Mesendoderm (in vitro differentiated cells): ENCODE measurements at regions not wholly inside any gene's neighbourhood (a gene's known extent, or its start where the extent isn't known, plus 50 kb on each side); places are given as distances from the start of the nearest gene placed in this dataset.
"Not testable (repeated sequence)": the region's sequence is repeated elsewhere in the genome, so short reads cannot be mapped to it uniquely, and the experiment has no call there.

Experiments used
- DNase-seq: peaks from one replicate; pipeline ENCODE4 v3.0.0; 2013
- H2AK5ac ChIP-seq: 2 replicates; pipeline ENCODE4 v1.6.1; 2013; ENCODE audit warnings: low read length, inconsistent platforms
- H2BK120ac ChIP-seq: 2 replicates; pipeline ENCODE4 v1.6.1; 2013; ENCODE audit warnings: low read depth, mild to moderate bottlenecking, low read length, moderate library complexity, mixed read lengths
- H2BK15ac ChIP-seq: replicated peaks from 2 replicates; pipeline ENCODE4 v1.6.1; 2013; ENCODE audit warnings: low read depth, mild to moderate bottlenecking, moderate library complexity
- H2BK5ac ChIP-seq: 2 replicates; pipeline ENCODE4 v1.6.1; 2013; ENCODE audit warnings: low read length, inconsistent platforms
- H3K18ac ChIP-seq: 2 replicates; pipeline ENCODE4 v1.6.1; 2013; ENCODE audit warnings: mild to moderate bottlenecking, low read length, mixed read lengths
- H3K23ac ChIP-seq: one replicate; pipeline ENCODE4 v1.6.1; 2013; ENCODE audit warnings: low read length
- H3K27ac ChIP-seq: 2 replicates; pipeline ENCODE4 v1.5.1; 2013; ENCODE audit warnings: low read depth, mild to moderate bottlenecking, inconsistent platforms, low read length, moderate library complexity
- H3K27me3 ChIP-seq: 2 replicates; pipeline ENCODE4 v1.6.1; 2013; ENCODE audit warnings: low read length, control low read depth, mild to moderate bottlenecking, inconsistent platforms; ENCODE audit not compliant: insufficient read depth, poor library complexity
- H3K36me3 ChIP-seq: 2 replicates; pipeline ENCODE4 v1.6.1; 2013; ENCODE audit warnings: low read length, inconsistent platforms; ENCODE audit not compliant: control insufficient read depth, insufficient read depth
- H3K4ac ChIP-seq: one replicate; pipeline ENCODE4 v1.6.1; 2013; ENCODE audit warnings: low read depth, mild to moderate bottlenecking, low read length, moderate library complexity
- H3K4me1 ChIP-seq: 2 replicates; pipeline ENCODE4 v1.6.1; 2013; ENCODE audit warnings: low read depth, low read length, inconsistent platforms; ENCODE audit not compliant: control insufficient read depth
- H3K4me2 ChIP-seq: 2 replicates; pipeline ENCODE4 v1.6.1; 2013; ENCODE audit warnings: low read length
- H3K4me3 ChIP-seq: 2 replicates; pipeline ENCODE4 v1.5.1; 2013; ENCODE audit warnings: mild to moderate bottlenecking, low read length
- H3K56ac ChIP-seq: one replicate; pipeline ENCODE4 v1.6.1; 2013; ENCODE audit warnings: low read length
- H3K79me1 ChIP-seq: 2 replicates; pipeline ENCODE4 v1.6.1; 2013; ENCODE audit warnings: low read length, inconsistent platforms
- H3K79me2 ChIP-seq: 2 replicates; pipeline ENCODE4 v1.6.1; 2013; ENCODE audit warnings: mild to moderate bottlenecking, low read length; ENCODE audit not compliant: control insufficient read depth, insufficient read depth
- H3K9ac ChIP-seq: 2 replicates; pipeline ENCODE4 v1.6.1; 2013; ENCODE audit warnings: low read length, inconsistent platforms
- H4K5ac ChIP-seq: one replicate; pipeline ENCODE4 v1.6.1; 2013; ENCODE audit warnings: low read length
- H4K8ac ChIP-seq: one replicate; pipeline ENCODE4 v1.6.1; 2013; ENCODE audit warnings: low read depth, mild to moderate bottlenecking, control low read depth, low read length, moderate library complexity
- WGBS: extraction: QIAGEN DNeasy Blood & Tissue Kit; methylation state at CpG from one replicate; pipeline ENCODE4 v1.1.7; 2013; ENCODE audit warnings: low lambda C conversion rate, missing lambda C conversion rate; ENCODE audit not compliant: insufficient coverage; ENCODE audit errors: extremely low coverage; 5-methylcytosine and 5-hydroxymethylcytosine counted together

DNA sequence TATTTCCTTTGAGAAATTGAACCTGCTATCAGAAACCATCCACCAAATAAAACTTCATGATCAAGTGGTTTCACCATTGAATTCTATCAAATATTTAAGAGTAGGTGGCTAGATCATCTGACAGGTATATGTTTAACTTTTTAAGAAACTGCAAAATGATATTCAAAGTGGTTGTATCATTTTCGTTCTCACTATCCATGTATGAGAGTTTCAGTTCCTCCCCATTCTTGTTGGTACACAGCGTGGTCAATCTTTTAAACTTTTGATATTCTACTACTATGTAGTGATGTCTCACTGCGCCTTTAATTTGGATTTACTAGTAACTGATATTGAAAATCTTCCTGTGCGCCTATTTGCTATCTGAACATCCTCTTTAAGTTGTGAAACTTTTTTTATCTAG is 163.7 kb downstream of the CYB561 start:
- Histone ChIP-seq H2BK5ac (no peak overlapping the region), H3K4me2 (no peak overlapping the region), H3K27me3 (no peaks in the 10 kb centered on the region), H4K5ac (no peak overlapping the region), H2BK120ac (no peak overlapping the region), H3K9ac (no peak overlapping the region), H3K4ac (no peak overlapping the region), H3K56ac (no peak overlapping the region), H3K4me1 (no peaks in the 10 kb centered on the region), H3K79me2 (no peaks in the 10 kb centered on the region), H2AK5ac (no peak overlapping the region), H3K36me3 (no peaks in the 10 kb centered on the region), H3K79me1 (no peaks in the 10 kb centered on the region), H3K27ac (no peak overlapping the region), H2BK15ac (no peak overlapping the region), H3K23ac (no peak overlapping the region), H3K18ac (no peak overlapping the region), H4K8ac (no peak overlapping the region), H3K4me3 (no peak overlapping the region)
- no peak for DNase-seq
- WGBS: no CpG with 5 or more reads among the region's 4 CpGs

DNA sequence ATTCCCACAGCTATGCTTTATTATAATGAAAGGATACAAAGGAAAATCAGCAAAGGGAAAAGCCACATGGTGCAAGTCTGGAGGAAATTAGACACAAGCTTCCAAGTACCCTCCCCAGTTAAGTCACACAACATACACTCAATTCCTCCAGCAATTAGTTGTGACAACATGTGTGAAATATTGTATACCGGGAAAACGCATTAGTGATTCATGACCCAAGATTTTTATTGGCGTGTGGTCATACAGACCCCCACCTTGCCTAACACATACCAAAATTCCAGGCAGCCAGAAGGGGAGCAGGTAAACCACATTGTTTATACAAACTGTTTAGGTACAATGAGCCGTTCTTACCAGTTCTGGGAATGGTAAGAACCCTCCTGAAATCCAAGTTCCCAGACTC is 160.6 kb downstream of the CYB561 start:
- no peak overlapping the region for H3K23ac ChIP-seq
- no peak overlapping the region for H2BK120ac ChIP-seq
- DNase-seq: no peak
- H3K79me2 ChIP-seq: no peaks in the 10 kb centered on the region
- H3K79me1 ChIP-seq: no peaks in the 10 kb centered on the region
- no peak overlapping the region for H3K9ac ChIP-seq
- H3K56ac ChIP-seq: no peak overlapping the region
- no peak overlapping the region for H3K27ac ChIP-seq
- H2BK15ac ChIP-seq: no peak overlapping the region
- no CpG with 5 or more reads among the region's 4 CpGs for WGBS
- H4K5ac ChIP-seq: no peak overlapping the region
- H3K18ac ChIP-seq: no peak overlapping the region
- H3K4me3 ChIP-seq: no peak overlapping the region
- no peak overlapping the region for H3K4me2 ChIP-seq
- no peak overlapping the region for H2AK5ac ChIP-seq
- no peak overlapping the region for H4K8ac ChIP-seq
- no peaks in the 10 kb centered on the region for H3K27me3 ChIP-seq
- no peaks in the 10 kb centered on the region for H3K36me3 ChIP-seq
- no peak overlapping the region for H2BK5ac ChIP-seq
- H3K4ac ChIP-seq: no peak overlapping the region
- no peaks in the 10 kb centered on the region for H3K4me1 ChIP-seq

DNA sequence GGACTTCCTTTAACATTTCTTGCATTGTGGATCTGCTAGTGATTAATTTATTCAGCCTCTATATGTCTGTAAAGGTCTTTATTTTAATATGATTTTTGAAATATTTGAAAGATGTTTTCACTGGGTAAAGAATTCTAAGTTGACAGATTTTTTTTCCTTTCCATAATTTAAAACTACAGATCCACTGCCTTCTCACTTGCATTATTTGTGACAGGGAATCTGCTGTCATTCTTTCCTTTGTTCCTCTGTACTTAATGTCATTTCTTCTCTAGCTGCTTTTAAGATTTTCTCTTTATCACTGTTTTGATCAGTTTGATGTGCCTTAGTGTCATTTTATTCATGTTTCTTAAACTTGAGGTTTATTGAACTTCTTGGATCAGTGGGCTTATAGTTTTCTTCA is 159.9 kb downstream of the CYB561 start:
- no peak overlapping the region for H3K18ac ChIP-seq
- H2BK5ac ChIP-seq: no peak overlapping the region
- H3K23ac ChIP-seq: no peak overlapping the region
- H3K4me3 ChIP-seq: no peak overlapping the region
- H2AK5ac ChIP-seq: no peak overlapping the region
- H3K79me2 ChIP-seq: no peaks in the 10 kb centered on the region
- no peaks in the 10 kb centered on the region for H3K4me1 ChIP-seq
- H2BK120ac ChIP-seq: no peak overlapping the region
- H4K8ac ChIP-seq: no peak overlapping the region
- no peak overlapping the region for H3K9ac ChIP-seq
- H3K4me2 ChIP-seq: no peak overlapping the region
- H3K4ac ChIP-seq: no peak overlapping the region
- no peaks in the 10 kb centered on the region for H3K79me1 ChIP-seq
- no peak overlapping the region for H3K56ac ChIP-seq
- H2BK15ac ChIP-seq: no peak overlapping the region
- H3K27me3 ChIP-seq: no peaks in the 10 kb centered on the region
- H4K5ac ChIP-seq: no peak overlapping the region
- H3K27ac ChIP-seq: no peak overlapping the region
- no peak for DNase-seq
- H3K36me3 ChIP-seq: no peaks in the 10 kb centered on the region

DNA sequence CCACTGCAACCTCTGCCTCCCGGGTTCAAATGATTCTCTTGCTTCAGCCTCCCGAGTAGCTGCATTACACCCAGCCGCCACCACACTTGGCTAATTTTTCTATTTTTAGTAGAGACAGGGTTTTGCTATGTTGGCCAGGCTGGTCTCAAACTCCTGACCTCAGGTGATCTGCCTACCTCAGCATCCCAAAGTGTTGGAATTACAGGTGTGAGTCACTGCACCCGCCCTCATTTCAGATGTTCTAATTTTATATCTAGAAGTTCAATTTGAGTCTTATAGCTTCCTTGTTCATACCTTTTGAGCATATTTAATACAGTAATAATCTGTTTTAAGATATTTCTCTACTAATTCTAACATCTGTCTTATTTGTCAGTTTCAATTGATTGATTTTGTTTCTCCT is 159.1 kb downstream of the CYB561 start:
- H2BK120ac ChIP-seq, H3K27me3 ChIP-seq, DNase-seq, H3K4ac ChIP-seq, H2AK5ac ChIP-seq, H4K8ac ChIP-seq, H3K4me3 ChIP-seq, H3K4me1 ChIP-seq, H2BK15ac ChIP-seq, H3K18ac ChIP-seq, H3K23ac ChIP-seq, H3K27ac ChIP-seq, H3K79me1 ChIP-seq, H3K36me3 ChIP-seq, H4K5ac ChIP-seq, H3K79me2 ChIP-seq, H3K9ac ChIP-seq, H3K56ac ChIP-seq, H3K4me2 ChIP-seq, H2BK5ac ChIP-seq: not testable (repeated sequence)
- WGBS: no CpG with 5 or more reads among the region's 4 CpGs

DNA sequence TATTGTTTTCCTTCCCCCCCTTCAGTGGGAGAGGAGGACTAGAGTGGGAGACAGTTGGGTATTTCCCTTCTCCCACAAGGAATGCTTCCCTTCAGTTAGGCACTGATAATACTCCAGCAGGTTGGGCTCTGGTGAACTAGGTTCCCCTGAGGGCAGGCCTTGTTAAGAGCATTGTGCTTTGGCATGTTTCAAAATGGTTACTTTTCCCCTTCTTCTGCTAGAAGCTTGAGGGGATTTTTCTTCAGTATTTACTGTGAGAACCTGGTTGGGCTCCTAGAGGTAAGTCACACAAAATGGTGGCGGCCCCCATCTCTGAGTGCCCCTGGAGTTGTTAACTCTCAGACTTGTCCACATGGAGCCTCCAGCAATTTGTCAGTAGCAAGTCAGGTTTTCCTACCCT is 156.2 kb downstream of the CYB561 start:
- no CpG with 5 or more reads among the region's 1 CpG for WGBS
- H3K79me2 ChIP-seq: no peaks in the 10 kb centered on the region
- H3K27me3 ChIP-seq: no peaks in the 10 kb centered on the region
- H3K18ac ChIP-seq: no peak overlapping the region
- H2BK15ac ChIP-seq: no peak overlapping the region
- no peak overlapping the region for H2BK120ac ChIP-seq
- H4K5ac ChIP-seq: no peak overlapping the region
- H3K4me3 ChIP-seq: no peak overlapping the region
- no peak overlapping the region for H3K4ac ChIP-seq
- H3K4me1 ChIP-seq: no peaks in the 10 kb centered on the region
- H4K8ac ChIP-seq: no peak overlapping the region
- H3K4me2 ChIP-seq: no peak overlapping the region
- H3K56ac ChIP-seq: no peak overlapping the region
- H2BK5ac ChIP-seq: no peak overlapping the region
- H3K79me1 ChIP-seq: no peaks in the 10 kb centered on the region
- no peak overlapping the region for H3K23ac ChIP-seq
- no peak overlapping the region for H3K27ac ChIP-seq
- H3K9ac ChIP-seq: no peak overlapping the region
- H3K36me3 ChIP-seq: no peaks in the 10 kb centered on the region
- DNase-seq: peak; percentile 69
- no peak overlapping the region for H2AK5ac ChIP-seq

DNA sequence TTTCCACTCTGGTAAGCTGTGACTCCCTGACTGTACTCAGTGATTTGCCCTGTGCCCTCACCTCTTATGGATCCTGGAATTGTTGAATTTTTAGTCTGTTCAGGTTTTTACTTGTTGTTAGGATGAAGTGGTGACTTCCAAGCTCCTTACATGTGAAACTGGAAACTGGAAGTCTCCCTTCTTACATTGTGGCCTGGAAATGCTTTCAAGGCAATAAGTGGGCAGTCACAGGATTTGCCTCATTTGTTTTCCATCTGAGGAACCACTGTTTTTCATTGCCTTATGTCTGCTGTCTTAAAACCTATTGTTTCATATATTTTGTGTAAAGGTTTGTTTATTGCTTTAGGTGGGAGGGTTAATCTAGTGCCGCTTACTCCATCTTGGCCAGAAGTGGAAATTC is 155.8 kb downstream of the CYB561 start:
- Histone ChIP-seq H3K79me2 (no peaks in the 10 kb centered on the region), H3K56ac (no peak overlapping the region), H2BK5ac (no peak overlapping the region), H3K18ac (no peak overlapping the region), H3K79me1 (no peaks in the 10 kb centered on the region), H3K4me1 (no peaks in the 10 kb centered on the region), H4K8ac (no peak overlapping the region), H3K9ac (no peak overlapping the region), H3K4me3 (no peak overlapping the region), H2BK15ac (no peak overlapping the region), H3K4ac (no peak overlapping the region), H3K27ac (no peak overlapping the region), H2BK120ac (no peak overlapping the region), H3K36me3 (no peaks in the 10 kb centered on the region), H4K5ac (no peak overlapping the region), H3K23ac (no peak overlapping the region), H3K27me3 (no peaks in the 10 kb centered on the region), H2AK5ac (no peak overlapping the region), H3K4me2 (no peak overlapping the region)
- no CpG with 5 or more reads among the region's 1 CpG for WGBS
- DNase-seq: no peak
